GM18868 (cell line): ENCODE measurements at regions not wholly inside any gene's neighbourhood (a gene's known extent, or its start where the extent isn't known, plus 50 kb on each side); places are given as distances from the start of the nearest gene placed in this dataset.

Source experiments
- ATAC-seq: cut with Tn5 transposase; IDR thresholded peaks from one replicate; pipeline ENCODE4 v1.9.1; 2021; ENCODE audit warnings: mild to moderate bottlenecking, moderate library complexity; ENCODE audit not compliant: unreplicated experiment

GRCh38 chr12:105832806-105833205, 305.9 kb downstream of the NUAK1 start:
- ATAC-seq = no peak

- ATAC-seq = no peak
Measured at GRCh38 chr12:105834496-105834895, 304.3 kb downstream of the NUAK1 start.

- ATAC-seq = no peak
Measured at GRCh38 chr12:105835580-105836241, 303.0 kb downstream of the NUAK1 start.

- no peak for ATAC-seq
Measured at GRCh38 chr12:105836242-105836622, 302.5 kb downstream of the NUAK1 start.

- no peak for ATAC-seq
Measured at GRCh38 chr12:105839629-105840127, 299.1 kb downstream of the NUAK1 start.

GRCh38 chr12:105840384-105840783, 298.4 kb downstream of the NUAK1 start:
- no peak for ATAC-seq

- no peak for ATAC-seq
Measured at GRCh38 chr12:105841840-105842239, 296.9 kb downstream of the NUAK1 start.

- ATAC-seq = no peak
Measured at GRCh38 chr12:105843561-105843960, 295.2 kb downstream of the NUAK1 start.

GRCh38 chr12:105843986-105844760, 294.6 kb downstream of the NUAK1 start:
- no peak for ATAC-seq

- no peak for ATAC-seq
Measured at GRCh38 chr12:105846331-105846730, 292.4 kb downstream of the NUAK1 start.

- no peak for ATAC-seq
Measured at GRCh38 chr12:105847068-105847467, 291.7 kb downstream of the NUAK1 start.

- ATAC-seq = no peak
Measured at GRCh38 chr12:105848286-105848685, 290.5 kb downstream of the NUAK1 start.

GRCh38 chr12:105850103-105850968, 288.4 kb downstream of the NUAK1 start:
- no peak for ATAC-seq

- ATAC-seq = no peak
Measured at GRCh38 chr12:105852496-105852895, 286.3 kb downstream of the NUAK1 start.

- no peak for ATAC-seq
Measured at GRCh38 chr12:105852951-105853350, 285.8 kb downstream of the NUAK1 start.

GRCh38 chr12:105854071-105854470, 284.7 kb downstream of the NUAK1 start:
- no peak for ATAC-seq

GRCh38 chr12:105855361-105856047, 283.2 kb downstream of the NUAK1 start:
- ATAC-seq = no peak

- ATAC-seq = no peak
Measured at GRCh38 chr12:105856048-105856405, 282.7 kb downstream of the NUAK1 start.

- ATAC-seq = no peak
Measured at GRCh38 chr12:105858981-105859710, 279.6 kb downstream of the NUAK1 start.

- no peak for ATAC-seq
Measured at GRCh38 chr12:105860561-105861207, 278.1 kb downstream of the NUAK1 start.
